Activated naive CD4-positive, alpha-beta T cell treated with anti-CD3 and anti-CD28 coated beads, Interleukin-2, amount 50 U/mL, for 24 hours (primary cell): ENCODE measurements at regions not wholly inside any gene's neighbourhood (a gene's known extent, or its start where the extent isn't known, plus 50 kb on each side); places are given as distances from the start of the nearest gene placed in this dataset.
"Not testable (repeated sequence)": the region's sequence is repeated elsewhere in the genome, so short reads cannot be mapped to it uniquely, and the experiment has no call there.

ENCODE experiments used
- H3K27ac Mint-ChIP-seq: one replicate; pipeline ENCODE4 v1.8.0; 2021; ENCODE audit warnings: mild to moderate bottlenecking, mixed read lengths
- H3K27me3 Mint-ChIP-seq: one replicate; pipeline ENCODE4 v1.8.0; 2021; ENCODE audit warnings: mixed read lengths
- H3K36me3 Mint-ChIP-seq: one replicate; pipeline ENCODE4 v1.8.0; 2021; ENCODE audit warnings: mixed read lengths
- H3K4me1 Mint-ChIP-seq: one replicate; pipeline ENCODE4 v1.8.0; 2021; ENCODE audit warnings: mixed read lengths
- H3K4me3 Mint-ChIP-seq: one replicate; pipeline ENCODE4 v1.8.0; 2021; ENCODE audit warnings: mild to moderate bottlenecking, mixed read lengths
- H3K9me3 Mint-ChIP-seq: one replicate; pipeline ENCODE4 v1.8.0; 2021; ENCODE audit warnings: mixed read lengths

- not testable (repeated sequence) for H3K36me3 Mint-ChIP-seq, H3K9me3 Mint-ChIP-seq, H3K27ac Mint-ChIP-seq, H3K4me1 Mint-ChIP-seq, H3K27me3 Mint-ChIP-seq, H3K4me3 Mint-ChIP-seq
Observed at GRCh38 chr1:83365320-83365719, 633.6 kb downstream of the TTLL7 start.

GRCh38 chr1:83345375-83345774, 653.6 kb downstream of the TTLL7 start:
- not testable (repeated sequence) for H3K27ac Mint-ChIP-seq, H3K4me1 Mint-ChIP-seq, H3K9me3 Mint-ChIP-seq, H3K36me3 Mint-ChIP-seq, H3K4me3 Mint-ChIP-seq, H3K27me3 Mint-ChIP-seq

- H3K27me3 Mint-ChIP-seq, H3K4me3 Mint-ChIP-seq, H3K36me3 Mint-ChIP-seq, H3K9me3 Mint-ChIP-seq, H3K4me1 Mint-ChIP-seq, H3K27ac Mint-ChIP-seq: not testable (repeated sequence)
Observed at GRCh38 chr1:83343767-83344166, 655.2 kb downstream of the TTLL7 start.

- not testable (repeated sequence) for H3K27me3 Mint-ChIP-seq, H3K4me3 Mint-ChIP-seq, H3K36me3 Mint-ChIP-seq, H3K4me1 Mint-ChIP-seq, H3K9me3 Mint-ChIP-seq, H3K27ac Mint-ChIP-seq
Observed at GRCh38 chr1:83342995-83343394, 655.9 kb downstream of the TTLL7 start.

GRCh38 chr1:83332308-83332707, 666.6 kb downstream of the TTLL7 start:
- not testable (repeated sequence) for H3K27ac Mint-ChIP-seq, H3K4me1 Mint-ChIP-seq, H3K9me3 Mint-ChIP-seq, H3K27me3 Mint-ChIP-seq, H3K36me3 Mint-ChIP-seq, H3K4me3 Mint-ChIP-seq

- Mint-ChIP-seq H3K36me3 (no peaks in the 10 kb centered on the region), H3K4me1 (no peaks in the 10 kb centered on the region), H3K27ac (no peak overlapping the region), H3K27me3 (no peaks in the 10 kb centered on the region), H3K9me3 (peaks cover 5% of the 10 kb centered on the region), H3K4me3 (no peak overlapping the region)
Observed at GRCh38 chr1:83318366-83318765, 680.6 kb downstream of the TTLL7 start.

- H3K27ac Mint-ChIP-seq, H3K27me3 Mint-ChIP-seq, H3K4me3 Mint-ChIP-seq, H3K9me3 Mint-ChIP-seq, H3K36me3 Mint-ChIP-seq, H3K4me1 Mint-ChIP-seq: not testable (repeated sequence)
Observed at GRCh38 chr1:83315446-83315845, 683.5 kb downstream of the TTLL7 start.

GRCh38 chr1:83310161-83310560, 688.8 kb downstream of the TTLL7 start:
- not testable (repeated sequence) for H3K27ac Mint-ChIP-seq, H3K9me3 Mint-ChIP-seq, H3K36me3 Mint-ChIP-seq, H3K4me3 Mint-ChIP-seq, H3K27me3 Mint-ChIP-seq
- peaks cover 12% of the 10 kb centered on the region for H3K4me1 Mint-ChIP-seq

- not testable (repeated sequence) for H3K36me3 Mint-ChIP-seq, H3K4me3 Mint-ChIP-seq, H3K9me3 Mint-ChIP-seq, H3K27ac Mint-ChIP-seq, H3K27me3 Mint-ChIP-seq
- H3K4me1 Mint-ChIP-seq: peaks cover 12% of the 10 kb centered on the region
Observed at GRCh38 chr1:83309035-83309434, 689.9 kb downstream of the TTLL7 start.

- H3K4me1 Mint-ChIP-seq: peaks cover 12% of the 10 kb centered on the region
- H3K27me3 Mint-ChIP-seq, H3K36me3 Mint-ChIP-seq, H3K9me3 Mint-ChIP-seq, H3K27ac Mint-ChIP-seq, H3K4me3 Mint-ChIP-seq: not testable (repeated sequence)
Observed at GRCh38 chr1:83306811-83307210, 692.1 kb downstream of the TTLL7 start.

- not testable (repeated sequence) for H3K27me3 Mint-ChIP-seq, H3K36me3 Mint-ChIP-seq, H3K9me3 Mint-ChIP-seq, H3K27ac Mint-ChIP-seq, H3K4me3 Mint-ChIP-seq, H3K4me1 Mint-ChIP-seq
Observed at GRCh38 chr1:83295594-83295993, 703.3 kb downstream of the TTLL7 start.

GRCh38 chr1:83287391-83287790, 711.5 kb downstream of the TTLL7 start:
- not testable (repeated sequence) for H3K27me3 Mint-ChIP-seq, H3K36me3 Mint-ChIP-seq, H3K27ac Mint-ChIP-seq, H3K9me3 Mint-ChIP-seq, H3K4me3 Mint-ChIP-seq, H3K4me1 Mint-ChIP-seq

- H3K4me3 Mint-ChIP-seq, H3K9me3 Mint-ChIP-seq, H3K27me3 Mint-ChIP-seq, H3K4me1 Mint-ChIP-seq, H3K36me3 Mint-ChIP-seq, H3K27ac Mint-ChIP-seq: not testable (repeated sequence)
Observed at GRCh38 chr1:83274656-83275055, 724.3 kb downstream of the TTLL7 start.

- not testable (repeated sequence) for H3K4me3 Mint-ChIP-seq, H3K9me3 Mint-ChIP-seq, H3K27me3 Mint-ChIP-seq, H3K36me3 Mint-ChIP-seq, H3K27ac Mint-ChIP-seq, H3K4me1 Mint-ChIP-seq
Observed at GRCh38 chr1:83272484-83272883, 726.4 kb downstream of the TTLL7 start.

GRCh38 chr1:83271834-83272233, 727.1 kb downstream of the TTLL7 start:
- not testable (repeated sequence) for H3K9me3 Mint-ChIP-seq, H3K27ac Mint-ChIP-seq, H3K27me3 Mint-ChIP-seq, H3K4me1 Mint-ChIP-seq, H3K36me3 Mint-ChIP-seq, H3K4me3 Mint-ChIP-seq

GRCh38 chr1:83270801-83271200, 728.1 kb downstream of the TTLL7 start:
- not testable (repeated sequence) for H3K27me3 Mint-ChIP-seq, H3K9me3 Mint-ChIP-seq, H3K4me1 Mint-ChIP-seq, H3K27ac Mint-ChIP-seq, H3K36me3 Mint-ChIP-seq, H3K4me3 Mint-ChIP-seq

GRCh38 chr1:83263808-83264207, 735.1 kb downstream of the TTLL7 start:
- H3K4me1 Mint-ChIP-seq, H3K9me3 Mint-ChIP-seq, H3K36me3 Mint-ChIP-seq, H3K27ac Mint-ChIP-seq, H3K4me3 Mint-ChIP-seq, H3K27me3 Mint-ChIP-seq: not testable (repeated sequence)

GRCh38 chr1:83251687-83252086, 747.2 kb downstream of the TTLL7 start:
- H3K27ac Mint-ChIP-seq, H3K4me1 Mint-ChIP-seq, H3K4me3 Mint-ChIP-seq, H3K9me3 Mint-ChIP-seq, H3K27me3 Mint-ChIP-seq, H3K36me3 Mint-ChIP-seq: not testable (repeated sequence)
